H9 (cell line): ENCODE measurements at regions not wholly inside any gene's neighbourhood (a gene's known extent, or its start where the extent isn't known, plus 50 kb on each side); places are given as distances from the start of the nearest gene placed in this dataset.

Experiments used
- DNase-seq: peaks from one replicate; pipeline ENCODE4 v3.0.0-alpha.2; 2017
- H2AFZ ChIP-seq: one replicate; pipeline ENCODE4 v1.6.1; 2013; ENCODE audit warnings: mild to moderate bottlenecking, low read length, control low read depth, moderate library complexity
- H2AK5ac ChIP-seq: 2 replicates; pipeline ENCODE4 v1.6.1; 2013; ENCODE audit warnings: low read length, control low read depth, mixed read lengths; ENCODE audit not compliant: insufficient read length
- H2BK120ac ChIP-seq: one replicate; pipeline ENCODE4 v1.6.1; 2013; ENCODE audit warnings: low read depth, mild to moderate bottlenecking, low read length, control low read depth, inconsistent platforms; ENCODE audit not compliant: poor library complexity, severe bottlenecking
- H2BK12ac ChIP-seq: 2 replicates; pipeline ENCODE4 v1.6.1; 2013; ENCODE audit warnings: low read length, control low read depth, mixed read lengths, low read depth; ENCODE audit not compliant: insufficient read length
- H2BK15ac ChIP-seq: 2 replicates; pipeline ENCODE4 v1.6.1; 2013; ENCODE audit warnings: low read depth, low read length, control low read depth
- H2BK20ac ChIP-seq: one replicate; pipeline ENCODE4 v1.6.1; 2013; ENCODE audit warnings: low read depth, mild to moderate bottlenecking, low read length, control low read depth, inconsistent platforms; ENCODE audit not compliant: poor library complexity, severe bottlenecking
- H2BK5ac ChIP-seq: 2 replicates; pipeline ENCODE4 v1.6.1; 2013; ENCODE audit warnings: low read length, control low read depth, mixed read lengths; ENCODE audit not compliant: insufficient read length
- H3K14ac ChIP-seq: 2 replicates; pipeline ENCODE4 v1.6.1; 2013; ENCODE audit warnings: low read length, control low read depth; ENCODE audit not compliant: insufficient read depth
- H3K18ac ChIP-seq: 2 replicates; pipeline ENCODE4 v1.6.1; 2013; ENCODE audit warnings: low read depth, mild to moderate bottlenecking, mixed read lengths, low read length, control low read depth; ENCODE audit not compliant: insufficient read length
- H3K23ac ChIP-seq: 2 replicates; pipeline ENCODE4 v1.6.1; 2013; ENCODE audit warnings: low read length, control low read depth, mixed read lengths, low read depth; ENCODE audit not compliant: insufficient read length
- H3K23me2 ChIP-seq: 2 replicates; pipeline ENCODE4 v1.6.1; 2013; ENCODE audit warnings: low read depth, mild to moderate bottlenecking, mixed read lengths, low read length, control low read depth; ENCODE audit not compliant: insufficient read length, poor library complexity, severe bottlenecking
- H3K27ac ChIP-seq: 2 replicates; pipeline ENCODE4 v1.5.1; 2013; ENCODE audit warnings: low read length, control low read depth, mixed read lengths, low read depth; ENCODE audit not compliant: insufficient read length
- H3K27me3 ChIP-seq: 2 replicates; pipeline ENCODE4 v1.6.1; 2013; ENCODE audit warnings: low read length, control low read depth, inconsistent platforms; ENCODE audit not compliant: insufficient read depth
- H3K4ac ChIP-seq: 2 replicates; pipeline ENCODE4 v1.6.1; 2013; ENCODE audit warnings: low read depth, mild to moderate bottlenecking, control low read depth, inconsistent platforms, low read length, moderate library complexity
- H3K4me1 ChIP-seq: 2 replicates; pipeline ENCODE4 v1.6.1; 2013; ENCODE audit warnings: low read length, control low read depth, inconsistent platforms; ENCODE audit not compliant: insufficient read depth
- H3K4me2 ChIP-seq: 2 replicates; pipeline ENCODE4 v1.6.1; 2013; ENCODE audit warnings: low read length, control low read depth, mixed read lengths; ENCODE audit not compliant: insufficient read length, insufficient read depth
- H3K56ac ChIP-seq: 2 replicates; pipeline ENCODE4 v1.6.1; 2013; ENCODE audit warnings: low read depth, mild to moderate bottlenecking, mixed read lengths, low read length, control low read depth; ENCODE audit not compliant: insufficient read length
- H3K79me1 ChIP-seq: 2 replicates; pipeline ENCODE4 v1.6.1; 2013; ENCODE audit warnings: low read depth, mild to moderate bottlenecking, moderate library complexity, low read length, control low read depth, inconsistent platforms; ENCODE audit not compliant: insufficient read depth, poor library complexity, severe bottlenecking
- H3K79me2 ChIP-seq: 2 replicates; pipeline ENCODE4 v1.6.1; 2013; ENCODE audit warnings: low read length, control low read depth, inconsistent platforms; ENCODE audit not compliant: insufficient read depth
- H3K9ac ChIP-seq: 2 replicates; pipeline ENCODE4 v1.6.1; 2013; ENCODE audit warnings: low read length, control low read depth, mixed read lengths; ENCODE audit not compliant: insufficient read length; ENCODE audit errors: extremely low read depth
- H3K9me3 ChIP-seq: one replicate; pipeline ENCODE4 v1.6.1; 2013; ENCODE audit warnings: low read depth, low read length, inconsistent platforms; ENCODE audit not compliant: control insufficient read depth
- H3T11ph ChIP-seq: one replicate; pipeline ENCODE4 v1.6.1; 2013; ENCODE audit warnings: mild to moderate bottlenecking, low read length, control low read depth, inconsistent platforms
- H4K20me1 ChIP-seq: one replicate; pipeline ENCODE4 v1.6.1; 2013; ENCODE audit not compliant: control insufficient read depth, insufficient read length, insufficient read depth
- H4K5ac ChIP-seq: 2 replicates; pipeline ENCODE4 v1.6.1; 2013; ENCODE audit warnings: low read depth, mild to moderate bottlenecking, mixed read lengths, low read length, control low read depth; ENCODE audit not compliant: insufficient read length
- H4K8ac ChIP-seq: replicated peaks from 2 replicates; pipeline ENCODE4 v1.6.1; 2013; ENCODE audit warnings: low read length, control low read depth, mixed read lengths, low read depth; ENCODE audit not compliant: insufficient read length
- H4K91ac ChIP-seq: 2 replicates; pipeline ENCODE4 v1.6.1; 2013; ENCODE audit warnings: low read depth, mild to moderate bottlenecking, moderate library complexity, mixed read lengths, low read length, control low read depth; ENCODE audit not compliant: insufficient read length
- H3K27ac Mint-ChIP-seq, 3 experiments: 2 replicates in 2 of 3; 3 replicates in 1 of 3; pipeline ENCODE4 v1.8.0; 2020 to 2021; ENCODE audit warnings: mixed read lengths in 3 of 3, mild to moderate bottlenecking in 1 of 3, moderate library complexity in 1 of 3
- H3K27me3 Mint-ChIP-seq: 2 replicates; pipeline ENCODE4 v1.8.0; 2021; ENCODE audit warnings: low read depth, mild to moderate bottlenecking, moderate library complexity, mixed read lengths
- H3K36me3 Mint-ChIP-seq, 3 experiments: 2 replicates in 2 of 3; 3 replicates in 1 of 3; pipeline ENCODE4 v1.8.0; 2020 to 2021; ENCODE audit warnings: low read depth in 3 of 3, mixed read lengths in 3 of 3; ENCODE audit not compliant: insufficient read depth in 1 of 3
- H3K4me1 Mint-ChIP-seq, 2 experiments: 2 replicates each; pipeline ENCODE4 v1.8.0; 2020; ENCODE audit warnings: mixed read lengths in 2 of 2
- H3K4me3 Mint-ChIP-seq, 2 experiments: 2 replicates in 1 of 2; 3 replicates in 1 of 2; pipeline ENCODE4 v1.8.0; 2020 to 2021; ENCODE audit warnings: mild to moderate bottlenecking in 2 of 2, mixed read lengths in 2 of 2, moderate library complexity in 1 of 2
- H3K9me3 Mint-ChIP-seq, 2 experiments: 2 replicates in 1 of 2; 3 replicates in 1 of 2; pipeline ENCODE4 v1.8.0; 2020; ENCODE audit warnings: mild to moderate bottlenecking in 2 of 2, mixed read lengths in 2 of 2, moderate library complexity in 1 of 2
- CTCF ChIP-seq: fragments of 200-600 bp; sonication (generic); conservative IDR thresholded peaks from 3 replicates; pipeline ENCODE4 v1.8.0; 2021; ENCODE audit warnings: antibody characterized with exemption, mild to moderate bottlenecking
- WGBS: extraction: QIAGEN DNeasy Blood & Tissue Kit; methylation state at CpG from one replicate; pipeline ENCODE4 v1.1.7; 2013; ENCODE audit warnings: missing lambda C conversion rate, low lambda C conversion rate, mixed read lengths; ENCODE audit not compliant: insufficient read length; ENCODE audit errors: extremely low coverage; 5-methylcytosine and 5-hydroxymethylcytosine counted together

- no peak overlapping the region for H4K5ac ChIP-seq
These were observed 95.9 kb upstream of the FNDC3B start for GRCh38 chr3:171943262-171944117.

More at GRCh38 chr3:171943262-171944117, 95.9 kb upstream of the FNDC3B start:
- Histone ChIP-seq H3K27me3 (no peaks in the 10 kb centered on the region), H4K8ac (no peak overlapping the region), H3K4me1 (no peaks in the 10 kb centered on the region), H3K27ac (no peak overlapping the region), H4K91ac (no peak overlapping the region), H3K4me2 (no peak overlapping the region), H2BK20ac (no peak overlapping the region), H2BK12ac (peak overlapping the region; percentile 87), H2AFZ (peak overlapping the region; percentile 90), H2AK5ac (no peak overlapping the region), H2BK15ac (no peak overlapping the region), H2BK5ac (no peak overlapping the region), H3K9ac (no peak overlapping the region), H3K18ac (no peak overlapping the region), H3K79me2 (no peaks in the 10 kb centered on the region), H3K56ac (no peak overlapping the region), H3K79me1 (no peaks in the 10 kb centered on the region), H3T11ph (no peak overlapping the region), H4K20me1 (no peaks in the 10 kb centered on the region), H3K9me3 (no peaks in the 10 kb centered on the region), H3K23me2 (no peaks in the 10 kb centered on the region), H3K23ac (no peak overlapping the region), H2BK120ac (no peak overlapping the region), H3K4ac (no peak overlapping the region), H3K14ac (no peak overlapping the region)
- no peaks in the 10 kb centered on the region; a peak in 3 of 7 replicates for H3K36me3 Mint-ChIP-seq
- H3K4me3 Mint-ChIP-seq, result no peak overlapping the region
- WGBS, result no CpG with 5 or more reads among the region's 17 CpGs
- TF ChIP-seq CTCF, result peak; percentile 36; the same call in 1 of the 3 replicates
- H3K27me3 Mint-ChIP-seq, result no peaks in the 10 kb centered on the region
- DNase-seq, result no peak
- H3K9me3 Mint-ChIP-seq, result no peaks in the 10 kb centered on the region
- H3K27ac Mint-ChIP-seq, result peak overlapping the region in 2 of 3 experiments; percentile 24 to 78; a peak in 2 of 7 replicates
- H3K4me1 Mint-ChIP-seq, result peaks cover 8 to 10% of the 10 kb centered on the region in 2 experiments
